ENCODE measurements at regions not wholly inside any gene's neighbourhood (a gene's known extent, or its start where the extent isn't known, plus 50 kb on each side); places are given as distances from the start of the nearest gene placed in this dataset.

- TF ChIP-seq EGR1 (IDR thresholded peaks at IDR 0.05; ENCODE audit: low read depth) (no peak), CBX3 (IDR thresholded peaks at IDR 0.05; ENCODE audit: low read depth) (no peak), JUND (IDR thresholded peaks at IDR 0.05) (no peak), REST (IDR thresholded peaks at IDR 0.05; ENCODE audit: low read depth) (no peak), TCF7L2 (IDR thresholded peaks at IDR 0.05; ENCODE audit: borderline replicate concordance, extremely low read depth, insufficient read depth, insufficient read length) (no peak), MAX (IDR thresholded peaks at IDR 0.05) (no peak), YY1 (IDR thresholded peaks at IDR 0.05; ENCODE audit: extremely low read depth, insufficient replicate concordance, low read depth, low read length) (no peak), RAD21 (IDR thresholded peaks at IDR 0.05; ENCODE audit: low read depth) (no peak), ZNF274 (IDR thresholded peaks at IDR 0.05; ENCODE audit: low read depth, low read length) (no peak)
- DNase-seq (ENCODE audit: low read depth, low spot score) (no peak), ATAC-seq (no peak)
- no peaks in the 10 kb centered on the region for H3K9me3 ChIP-seq (ENCODE audit: control insufficient read depth in 1 of 2, insufficient read depth in 1 of 2, low read depth in 1 of 2, low read length in 2 of 2)
- intact Hi-C loops (cut with micrococcal nuclease): loop anchor here (10.0 kb wide), 1 partner anchor 273 kb away; no protein-coding TSS in a partner anchor
- ChIA-PET POLR2A (no interaction called here), RAD21 (ENCODE audit: low non-redundant PET in 1 of 2, low total read pairs in 2 of 2, uncharacterized antibody in 2 of 2, unreplicated experiment in 2 of 2) (no interaction called here), CTCF (no interaction called here)
- no TSS peak for BruUV-seq (replicated peaks)
- no peak overlapping the region for H3K4me2 ChIP-seq (ENCODE audit: low read length)
- H3K4me3 ChIP-seq (replicated peaks in 1 of 2; ENCODE audit: low read depth in 1 of 2, low read length in 2 of 2): no peak overlapping the region
- no peaks in the 10 kb centered on the region for H3K9me2 ChIP-seq (ENCODE audit: insufficient read depth)
- no peak overlapping the region for H3K27ac ChIP-seq (ENCODE audit: low read depth, low read length)
- no peaks in the 10 kb centered on the region for H3K27me3 ChIP-seq (ENCODE audit: insufficient read depth, low read length)
- H2AFZ ChIP-seq (ENCODE audit: low read depth, low read length, poor library complexity, severe bottlenecking): no peak overlapping the region
- no peaks in the 10 kb centered on the region for H4K20me1 ChIP-seq (ENCODE audit: insufficient read depth)
- no peaks in the 10 kb centered on the region for H3K36me3 ChIP-seq (ENCODE audit: control insufficient read depth in 1 of 2, insufficient read depth in 2 of 2, low read length in 2 of 2)
- H3K4me1 ChIP-seq (ENCODE audit: control insufficient read depth in 1 of 2, insufficient read depth in 2 of 2, low read length in 2 of 2): no peaks in the 10 kb centered on the region
- H3K9ac ChIP-seq (ENCODE audit: low read length): no peak overlapping the region
- no peaks in the 10 kb centered on the region for H3K79me2 ChIP-seq (ENCODE audit: insufficient read depth, low read length)
Measured at GRCh38 chr13:109418111-109418510, 368.3 kb downstream of the IRS2 start.

Data from HCT116 (cell line).